ENCODE measurements at regions not wholly inside any gene's neighbourhood (a gene's known extent, or its start where the extent isn't known, plus 50 kb on each side); places are given as distances from the start of the nearest gene placed in this dataset.
"Not testable (repeated sequence)": the region's sequence is repeated elsewhere in the genome, so short reads cannot be mapped to it uniquely, and the experiment has no call there.

DNA sequence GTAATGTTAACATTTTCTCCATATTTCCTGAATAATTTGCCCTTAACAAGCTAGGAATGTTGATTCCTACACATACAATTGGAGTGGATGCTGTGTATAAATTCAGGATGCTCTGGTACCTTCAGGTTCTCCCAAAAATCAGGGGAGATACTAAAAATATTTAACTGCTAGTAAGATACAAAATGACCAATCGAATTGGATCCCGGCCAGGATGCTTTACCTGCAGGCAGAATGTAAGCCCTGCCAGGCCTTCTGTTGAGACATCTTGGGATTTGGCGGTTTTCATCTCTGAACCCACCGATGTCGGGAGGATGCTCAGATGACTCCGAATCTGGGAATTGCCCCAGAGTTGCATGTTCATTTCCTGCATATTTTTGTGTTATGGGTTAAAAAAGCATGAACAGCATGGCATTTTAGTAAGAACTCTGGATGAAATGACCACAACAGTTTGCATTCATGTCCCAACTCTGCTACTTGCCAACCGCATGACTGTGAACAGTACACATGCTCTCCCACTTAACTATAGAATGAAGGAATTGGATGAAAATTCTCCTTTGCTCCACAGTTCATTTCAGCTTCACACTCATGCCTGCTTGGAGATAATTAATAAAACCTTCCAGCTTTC lies 241.4 kb upstream of the TBL1XR1 start:
- DNase-seq = no peak

DNA sequence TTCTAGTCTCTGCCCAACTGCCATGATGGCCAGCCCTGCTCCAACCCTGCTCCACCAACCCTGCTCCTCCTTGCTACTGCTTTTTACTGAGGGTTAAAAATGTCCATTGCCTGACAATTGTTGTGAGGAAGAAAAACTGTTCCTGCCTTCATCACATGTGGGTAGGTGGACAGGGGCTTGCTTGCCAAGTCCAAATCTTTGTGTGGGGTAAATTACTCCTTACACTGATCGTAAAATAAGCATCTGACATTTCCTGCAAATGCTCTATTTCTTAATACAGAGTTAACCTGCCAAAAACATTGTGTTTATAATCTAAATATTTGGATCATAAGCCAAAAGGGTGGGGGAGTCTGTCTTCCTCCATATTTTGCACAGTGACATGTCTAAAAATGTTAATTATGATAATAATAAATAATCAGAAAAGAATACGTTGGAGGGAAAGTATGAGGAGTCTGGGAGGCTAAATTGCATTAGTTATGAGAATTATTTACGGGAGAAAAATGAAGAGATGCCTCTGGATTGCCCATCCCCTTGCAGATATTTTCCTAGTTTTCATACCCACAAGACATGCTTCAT lies 242.5 kb upstream of the TBL1XR1 start:
- no peak for DNase-seq

DNA sequence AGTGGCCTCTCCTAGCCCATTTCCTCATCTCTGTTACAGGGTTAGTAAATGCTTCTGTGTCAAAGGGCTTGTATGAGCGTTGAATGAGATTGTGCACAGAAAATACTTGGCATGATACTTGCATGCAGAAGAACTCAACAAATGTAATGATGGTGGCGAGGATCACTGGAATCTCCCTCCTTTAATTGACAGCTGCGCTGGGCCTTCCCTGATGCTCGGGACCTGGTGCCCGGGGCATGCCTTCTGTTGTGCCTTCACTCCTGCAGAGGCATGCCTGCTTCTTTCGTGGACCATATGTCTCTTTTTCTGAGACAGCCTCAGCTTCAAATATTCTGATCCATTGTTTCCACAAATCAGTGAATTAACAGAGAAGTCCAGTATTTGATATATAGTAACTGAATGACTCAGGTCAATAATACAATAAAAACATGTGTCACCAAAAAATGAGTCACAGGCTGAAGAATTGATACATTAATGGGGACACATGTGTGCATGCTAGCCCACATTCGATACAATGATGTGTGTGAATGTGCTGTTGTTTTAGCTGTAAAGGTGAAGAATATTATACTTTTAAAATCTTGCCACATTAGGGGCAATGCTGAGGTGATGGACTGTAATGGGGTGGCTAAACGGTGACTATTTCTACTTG lies 243.3 kb upstream of the TBL1XR1 start:
- no peak for DNase-seq

DNA sequence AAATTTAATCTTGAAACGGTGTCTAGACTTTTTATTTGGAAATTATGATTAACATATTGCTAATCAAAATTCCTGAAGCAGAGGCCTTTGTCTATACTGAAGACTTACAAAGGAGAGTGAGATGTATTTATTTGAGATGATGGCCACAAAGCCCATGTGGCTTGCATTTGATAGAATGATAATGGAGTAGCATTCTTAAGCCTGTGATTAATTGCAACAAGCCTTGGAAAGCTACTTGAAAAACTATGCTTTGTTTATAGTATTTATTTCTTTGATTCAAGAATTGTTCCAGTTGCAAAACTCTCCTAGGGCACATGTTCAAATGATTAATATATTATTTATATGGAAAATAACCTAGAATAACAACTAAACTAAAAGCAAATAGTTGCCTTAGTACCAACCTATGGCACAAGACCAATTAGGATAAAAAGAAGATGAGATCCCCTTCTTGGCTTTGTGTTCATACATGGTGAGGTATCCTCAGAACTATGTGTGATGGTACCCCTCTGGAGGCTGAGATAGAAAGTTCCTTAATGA lies 244.1 kb upstream of the TBL1XR1 start:
- no peak for DNase-seq

DNA sequence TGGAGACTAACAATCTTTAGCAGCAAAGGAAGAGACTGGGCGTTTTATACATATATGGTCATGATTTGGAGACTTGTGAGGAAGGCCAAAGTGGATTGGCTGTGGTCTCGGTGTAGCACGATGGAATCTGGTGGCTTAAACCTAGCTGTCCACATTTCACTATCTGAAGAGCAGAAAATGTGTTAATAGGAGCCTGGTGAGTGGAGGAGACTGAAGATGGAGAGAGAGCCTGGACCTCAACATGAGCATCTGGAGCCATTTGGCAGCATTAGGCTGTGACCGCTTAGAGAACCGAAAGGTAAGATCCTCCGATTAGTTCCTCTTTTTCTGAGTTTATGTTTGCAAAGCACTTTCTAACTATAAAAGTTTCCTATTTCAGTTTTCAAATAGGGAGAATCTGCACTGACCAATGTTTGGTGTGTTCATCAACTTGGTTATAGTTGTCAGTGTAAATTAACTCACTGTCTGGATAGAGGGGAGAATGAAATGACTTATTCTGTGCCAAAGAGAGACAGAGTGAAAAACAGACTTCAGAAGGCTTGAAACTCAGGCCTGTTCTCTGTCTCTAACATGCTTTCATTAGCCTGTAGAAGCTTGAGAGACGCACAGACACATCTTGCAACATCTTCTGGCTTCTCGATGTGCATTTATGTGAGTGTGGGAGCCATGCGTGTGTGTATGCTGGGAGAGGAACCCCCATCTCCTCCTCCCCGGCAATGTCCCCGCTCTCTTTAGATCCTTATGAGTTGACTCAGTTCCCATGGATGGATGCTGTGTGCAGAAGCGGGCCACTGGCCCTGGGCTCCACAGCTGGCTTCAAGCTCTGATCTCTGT lies 244.7 kb upstream of the TBL1XR1 start:
- no peak for DNase-seq

DNA sequence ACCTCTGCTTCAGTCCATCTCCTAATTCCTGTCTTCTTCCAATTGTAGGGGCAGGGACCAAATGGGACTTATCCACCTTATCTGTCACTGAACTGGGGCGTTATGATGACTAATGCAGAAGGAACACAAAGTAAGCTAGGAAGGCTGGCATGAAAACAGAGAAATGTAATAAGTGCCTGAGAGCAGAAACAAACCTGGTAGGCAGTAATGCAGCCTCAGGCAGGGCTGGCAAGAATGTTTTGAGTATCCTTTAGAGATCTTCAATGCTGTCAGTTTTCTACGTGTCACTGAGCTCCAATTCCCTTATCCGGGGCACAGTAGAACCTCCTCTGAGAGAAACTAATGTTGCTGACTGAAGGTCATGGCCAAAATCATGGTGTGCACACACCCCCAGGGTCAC lies 246.2 kb upstream of the TBL1XR1 start:
- no peak for DNase-seq

DNA sequence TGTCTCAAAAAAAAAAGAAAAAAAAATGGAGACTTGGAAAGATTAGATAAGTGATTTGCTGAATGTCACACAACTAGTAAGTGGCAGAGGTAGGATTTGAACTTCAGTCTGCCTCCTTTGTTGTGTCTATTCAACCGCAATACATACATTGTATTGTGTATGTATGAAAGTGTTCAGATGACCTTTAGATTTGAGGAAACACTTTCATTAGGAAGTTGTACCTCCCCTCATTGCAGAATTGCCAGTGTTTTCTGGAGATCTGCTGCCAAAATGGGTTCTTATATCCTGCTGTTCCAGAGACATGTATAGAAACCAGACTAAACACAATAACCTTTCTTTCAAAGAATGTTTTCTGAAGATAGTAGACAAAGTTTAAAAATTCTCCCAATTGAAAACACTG lies 247.4 kb upstream of the TBL1XR1 start:
- DNase-seq = no peak

DNA sequence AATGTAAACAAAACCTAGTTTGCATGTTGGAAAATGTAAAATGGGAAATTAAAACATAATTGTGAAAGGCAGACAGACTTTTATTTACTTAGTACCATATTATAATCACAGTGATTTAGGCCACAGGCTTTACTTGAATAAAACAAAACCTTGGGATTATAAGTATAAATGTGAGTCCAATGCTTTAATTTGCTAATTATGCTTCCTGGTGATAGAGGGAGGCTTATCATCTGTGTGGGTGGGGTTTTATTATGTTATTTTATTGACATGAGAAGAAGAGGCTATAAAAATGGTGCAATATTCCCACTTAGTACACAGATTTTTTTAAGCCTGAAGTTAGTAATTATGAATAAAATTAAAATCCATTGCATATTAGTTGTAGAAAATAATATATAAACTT lies 248.3 kb upstream of the TBL1XR1 start:
- DNase-seq = no peak

DNA sequence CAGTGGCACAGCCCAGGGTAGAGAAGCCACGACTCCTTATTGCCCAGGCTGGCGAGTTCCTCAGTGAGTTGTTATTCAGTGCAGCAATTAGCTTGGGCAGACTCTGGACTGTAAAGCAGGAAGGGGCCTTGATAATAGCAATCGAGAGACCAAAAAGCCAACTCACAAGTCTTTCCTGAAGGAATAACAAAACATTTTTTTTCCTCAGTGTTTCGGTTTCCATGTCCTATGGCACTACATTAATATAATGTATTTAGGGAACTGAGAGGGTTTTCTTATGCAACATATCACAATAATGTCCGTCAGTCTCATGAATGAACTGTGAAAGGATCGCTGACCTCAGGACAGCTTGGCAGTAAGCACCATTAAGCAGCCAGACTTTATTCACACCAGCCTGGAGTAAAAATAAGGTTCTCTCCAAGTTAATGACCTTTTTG lies 248.9 kb upstream of the TBL1XR1 start:
- no peak for DNase-seq

DNA sequence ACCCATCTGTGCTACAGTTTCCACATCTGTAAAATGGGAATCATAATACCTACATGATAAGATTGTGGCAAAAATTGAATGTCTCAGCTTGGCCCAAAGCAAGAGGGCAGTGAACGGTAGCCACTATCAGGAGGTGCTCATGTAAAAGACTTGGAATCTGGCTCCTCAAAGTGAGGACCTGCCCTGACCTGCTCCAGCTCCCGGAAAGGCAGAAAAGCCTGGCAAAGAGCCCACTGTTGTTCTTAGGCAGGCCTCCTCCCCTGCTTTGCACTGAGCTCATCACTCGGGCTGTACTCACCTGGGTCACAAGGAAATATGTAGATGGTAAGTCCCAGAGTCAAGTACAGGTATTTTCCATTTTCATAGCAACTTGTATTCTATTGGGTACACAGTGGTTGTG lies 250.7 kb upstream of the TBL1XR1 start:
- no peak for DNase-seq

DNA sequence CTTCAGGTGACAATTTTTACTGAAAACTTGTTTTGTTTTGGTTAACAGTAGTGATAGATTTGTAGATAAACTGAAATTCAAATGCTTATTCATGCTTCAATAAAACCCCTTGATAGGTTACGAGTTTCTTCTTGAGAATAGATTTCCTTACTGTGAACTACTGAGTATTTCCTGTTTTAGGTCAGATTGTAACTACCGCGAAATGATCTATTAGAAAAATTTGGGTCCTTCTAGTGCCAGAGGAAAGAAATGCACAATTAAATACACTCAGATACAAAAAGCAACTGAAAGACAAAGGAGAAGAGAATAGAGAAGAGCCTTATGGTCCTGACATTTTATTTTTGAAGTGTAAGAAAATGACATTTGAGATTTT lies 251.7 kb upstream of the TBL1XR1 start:
- no peak for DNase-seq

DNA sequence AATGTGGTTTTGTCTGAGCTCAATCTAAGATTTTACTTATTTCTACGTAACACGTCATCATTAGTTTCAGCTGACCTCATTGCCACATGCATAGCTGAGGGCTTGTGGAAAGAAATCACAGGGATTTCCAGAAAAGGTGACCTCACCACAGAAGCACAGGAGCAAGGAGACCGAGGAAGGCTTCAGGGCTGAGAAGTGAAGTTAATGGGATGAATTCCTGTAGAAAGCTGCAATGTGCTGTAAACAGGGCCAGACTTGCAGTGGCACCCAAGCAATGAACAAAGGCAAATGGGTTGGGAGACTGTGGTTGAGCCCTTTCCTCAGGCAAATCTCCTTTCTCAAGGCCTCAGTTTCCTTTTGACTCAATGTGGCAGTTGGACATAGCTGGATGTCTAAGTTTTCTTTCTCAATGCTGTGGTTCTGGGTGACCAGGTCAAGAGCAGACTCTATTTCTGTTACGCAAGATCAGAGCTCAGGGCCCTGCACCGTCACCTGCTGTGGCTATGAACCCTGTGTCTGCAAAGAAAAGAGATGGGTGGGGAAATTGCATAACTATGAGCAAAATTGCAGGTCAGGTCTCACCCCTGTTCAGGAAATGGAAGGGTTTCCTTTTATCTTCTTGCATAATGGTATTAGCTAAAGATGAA lies 252.2 kb upstream of the TBL1XR1 start:
- peak; percentile 26 to 34 for DNase-seq

DNA sequence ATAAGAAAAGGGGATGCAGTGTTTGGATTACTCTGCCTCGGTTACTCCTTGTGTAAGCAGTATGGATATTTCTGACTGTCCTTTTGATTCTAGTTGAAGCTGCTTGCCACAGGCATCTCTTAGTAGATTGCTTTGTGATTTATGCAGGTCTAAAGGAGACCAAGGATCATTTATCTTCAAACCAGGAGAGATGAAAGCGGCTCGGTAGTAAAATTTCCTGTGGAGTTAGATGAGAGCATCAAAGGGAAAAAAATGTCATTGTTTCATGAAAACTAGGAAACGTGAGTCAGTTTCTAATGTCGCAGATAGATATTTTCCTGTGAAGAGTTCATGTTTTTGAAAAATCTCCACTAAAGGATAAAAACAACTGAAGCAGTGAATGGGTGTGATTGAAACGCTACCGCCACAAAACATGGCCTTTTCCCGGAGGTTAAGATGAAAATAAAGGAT lies 254.0 kb upstream of the TBL1XR1 start:
- no peak for DNase-seq

DNA sequence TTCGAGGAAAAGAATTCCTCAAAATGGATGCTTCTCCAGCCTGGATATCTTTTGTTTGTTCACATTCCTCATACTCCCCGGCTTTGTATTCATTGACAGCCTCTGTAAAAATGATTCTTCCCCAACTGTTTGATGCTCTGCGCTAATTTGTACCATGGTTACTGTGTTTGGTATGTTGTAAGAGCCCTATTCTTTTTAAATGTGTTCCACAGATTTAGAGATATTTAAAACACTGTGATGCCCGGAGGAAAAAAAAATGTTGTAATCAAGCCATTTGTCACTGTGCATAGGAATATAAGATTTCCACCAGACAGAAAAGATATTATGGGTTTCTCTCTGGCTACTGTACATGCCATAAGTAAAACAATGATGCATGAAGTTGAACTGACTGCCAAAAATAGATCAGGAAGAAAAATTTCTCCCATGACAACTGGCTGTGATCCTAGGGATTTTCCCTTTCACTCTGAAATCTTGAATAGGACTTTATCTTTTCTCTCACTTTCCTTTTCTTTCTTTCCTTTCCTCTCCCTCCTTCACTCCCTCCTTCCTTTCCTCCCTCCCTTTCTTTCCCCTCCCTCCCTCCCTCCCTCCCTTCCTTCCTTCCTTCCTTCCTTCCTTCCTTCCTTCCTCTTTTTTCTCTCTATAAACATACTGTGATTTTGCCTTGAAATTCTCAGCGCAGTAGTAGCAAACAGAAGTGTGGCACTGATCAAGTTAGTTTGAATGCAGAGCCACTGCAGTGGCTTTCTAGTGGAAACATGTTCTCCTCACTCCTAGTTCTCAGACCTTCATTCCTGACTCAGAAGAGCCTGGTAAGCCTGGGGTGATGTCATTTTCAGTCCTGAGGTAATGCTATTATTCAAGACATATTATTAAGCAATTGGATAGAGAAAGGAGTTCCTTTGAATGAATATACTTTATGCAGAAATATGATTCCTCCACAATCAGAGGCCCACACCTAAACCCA lies 254.9 kb upstream of the TBL1XR1 start:
- DNase-seq = no peak

DNA sequence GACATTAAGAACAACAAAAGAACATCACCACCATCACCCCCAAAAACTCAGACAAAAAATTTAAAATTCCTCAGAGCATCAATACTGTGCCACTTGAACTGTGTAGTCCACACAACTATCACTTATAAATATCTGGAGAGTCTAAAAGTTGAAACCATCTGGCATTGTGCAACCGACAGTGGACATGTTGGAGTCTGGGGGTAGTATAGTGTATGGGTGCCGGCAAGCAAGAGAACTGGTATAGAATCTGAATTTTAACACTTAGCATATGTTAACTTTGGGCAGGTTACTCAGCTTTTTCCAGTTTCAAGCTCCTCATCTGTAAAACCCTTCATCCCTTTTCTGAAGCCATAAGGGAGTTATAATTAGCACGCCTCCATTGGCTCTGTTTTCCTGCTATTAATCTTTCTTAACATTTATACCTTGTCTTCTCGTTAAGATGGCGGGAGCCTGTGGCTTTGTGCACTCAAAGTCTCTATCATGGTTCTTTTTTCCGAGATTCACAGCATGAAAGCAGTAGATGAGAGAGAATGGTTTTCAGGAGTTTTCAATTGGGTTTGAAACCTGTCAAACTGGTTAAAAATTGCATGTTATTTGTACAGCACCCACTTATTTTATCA lies 255.7 kb upstream of the TBL1XR1 start:
- no peak for DNase-seq

DNA sequence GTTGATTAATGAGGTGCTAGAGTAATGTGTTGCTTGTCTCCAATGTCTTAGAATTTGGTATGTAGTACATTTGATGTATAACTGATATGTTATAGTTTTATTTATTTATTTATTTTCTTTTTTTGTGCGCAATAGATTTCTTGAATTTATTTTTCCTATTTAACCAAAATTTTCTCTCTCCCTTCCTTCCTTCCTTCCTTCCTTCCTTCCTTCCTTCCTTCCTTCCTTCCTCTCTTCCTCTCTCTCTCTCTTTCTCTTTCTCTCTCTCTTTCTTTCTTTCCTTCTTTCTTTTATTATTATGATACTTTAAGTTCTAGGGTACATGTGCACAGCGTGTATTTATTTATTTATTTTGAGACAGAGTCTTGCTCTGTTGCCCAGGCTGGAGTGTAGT lies 256.2 kb upstream of the TBL1XR1 start:
- no peak for DNase-seq

DNA sequence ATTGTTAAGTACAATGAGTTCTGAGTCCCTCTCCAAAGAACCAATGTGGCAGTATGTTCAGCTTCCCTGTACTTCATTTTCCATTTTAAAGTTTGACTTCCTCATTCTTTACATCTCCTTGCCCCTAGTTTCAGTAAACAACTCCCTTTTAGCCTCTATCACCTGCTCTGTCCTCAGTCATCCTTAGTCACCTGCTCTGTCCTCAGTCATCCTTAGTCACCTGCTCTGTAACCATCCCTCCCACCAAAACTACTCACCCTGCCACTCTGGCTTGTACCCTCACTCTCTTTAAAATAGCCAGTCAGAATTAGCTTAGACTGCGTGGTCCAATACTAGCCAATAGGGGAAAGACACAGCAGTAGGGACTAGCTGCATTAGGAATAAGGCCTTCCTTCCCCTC lies 259.9 kb upstream of the TBL1XR1 start:
- DNase-seq = not testable (repeated sequence)

DNA sequence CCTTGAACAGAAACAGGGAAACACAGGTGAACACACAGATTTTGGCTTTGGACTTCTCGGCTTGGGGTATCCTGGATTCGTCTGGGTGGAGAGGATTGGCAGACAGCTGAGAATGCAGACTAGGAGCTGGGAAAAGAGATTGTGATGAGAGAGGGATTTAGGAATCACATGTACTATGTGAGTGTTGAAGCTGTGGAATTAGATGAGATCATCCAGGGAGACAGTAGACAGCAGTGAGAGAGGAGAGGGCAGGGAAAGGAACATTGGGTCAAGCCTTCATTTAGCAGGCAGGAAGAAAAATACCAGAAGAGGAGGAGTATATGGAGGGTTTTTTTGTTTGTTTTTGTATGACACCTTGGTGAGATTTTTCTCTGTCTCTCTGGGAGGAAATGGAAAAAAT lies 262.1 kb upstream of the TBL1XR1 start:
- DNase-seq = no peak

DNA sequence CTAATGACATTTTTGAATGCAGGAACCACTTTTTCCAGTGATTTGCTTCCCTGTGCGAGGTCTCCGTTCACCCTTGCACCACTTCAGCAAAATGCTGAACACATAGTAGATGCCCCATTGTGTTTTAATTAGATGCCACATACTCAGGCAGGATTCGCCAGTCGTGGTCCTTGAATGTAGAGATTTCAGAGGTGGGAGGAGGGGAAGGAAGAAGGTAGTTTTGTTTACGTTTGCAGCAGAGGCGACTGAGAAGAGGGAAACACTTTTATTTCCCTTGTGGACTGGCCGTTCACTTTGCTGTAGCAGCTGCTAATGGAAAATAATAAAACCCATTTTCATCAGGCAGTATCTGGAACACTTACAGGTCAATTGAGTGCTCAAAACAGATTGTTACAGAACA lies 262.8 kb upstream of the TBL1XR1 start:
- no peak for DNase-seq

DNA sequence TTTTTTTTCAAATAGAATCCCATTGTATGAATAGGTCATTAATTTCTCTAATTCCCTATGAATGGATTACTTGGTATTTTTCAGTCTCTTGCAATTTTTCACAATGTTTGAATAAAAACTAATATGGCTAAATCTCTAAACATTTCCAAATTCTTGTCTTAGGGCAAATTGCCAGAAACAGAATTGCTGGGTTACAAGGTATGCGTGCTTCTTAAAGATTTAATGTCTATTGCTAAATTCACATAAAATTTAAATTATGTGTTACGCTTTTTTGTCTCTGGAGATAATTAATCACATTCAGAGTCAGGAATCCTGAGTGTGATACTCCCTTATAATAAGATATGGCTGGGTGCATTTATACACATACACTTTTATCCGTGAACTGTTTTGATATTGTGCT lies 264.5 kb upstream of the TBL1XR1 start:
- no peak for DNase-seq

DNA sequence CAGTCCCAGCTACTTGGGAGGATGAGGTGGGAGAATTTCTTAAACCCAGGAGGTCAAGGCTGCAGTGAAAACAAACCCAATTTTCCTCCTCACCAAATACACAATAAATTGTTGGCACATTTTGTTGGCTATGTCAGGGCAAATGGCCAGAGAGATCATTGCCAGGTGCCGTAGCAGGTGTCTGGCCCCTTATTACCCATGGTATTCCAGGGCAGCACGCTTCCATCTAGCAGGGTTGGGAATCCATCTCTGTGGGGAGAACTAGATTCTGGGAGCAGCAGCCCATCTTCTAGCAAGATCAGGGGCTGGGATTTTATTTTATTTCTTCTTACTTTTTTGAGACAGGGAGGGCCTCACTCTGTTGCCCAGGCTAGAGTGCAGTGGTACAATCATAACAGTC lies 266.1 kb upstream of the TBL1XR1 start:
- not testable (repeated sequence) for DNase-seq

Measured in activated T-cell treated with anti-CD3 and anti-CD28 coated beads, Interleukin-2, amount 50 U/mL, for 48 hours (primary cell).